T-helper 22 cell (primary cell): ENCODE measurements at regions not wholly inside any gene's neighbourhood (a gene's known extent, or its start where the extent isn't known, plus 50 kb on each side); places are given as distances from the start of the nearest gene placed in this dataset.
"Not testable (repeated sequence)": the region's sequence is repeated elsewhere in the genome, so short reads cannot be mapped to it uniquely, and the experiment has no call there.

ENCODE experiments used
- DNase-seq: peaks from one replicate; pipeline ENCODE4 v3.0.0-alpha.2; 2020; ENCODE audit warnings: low read depth

DNA sequence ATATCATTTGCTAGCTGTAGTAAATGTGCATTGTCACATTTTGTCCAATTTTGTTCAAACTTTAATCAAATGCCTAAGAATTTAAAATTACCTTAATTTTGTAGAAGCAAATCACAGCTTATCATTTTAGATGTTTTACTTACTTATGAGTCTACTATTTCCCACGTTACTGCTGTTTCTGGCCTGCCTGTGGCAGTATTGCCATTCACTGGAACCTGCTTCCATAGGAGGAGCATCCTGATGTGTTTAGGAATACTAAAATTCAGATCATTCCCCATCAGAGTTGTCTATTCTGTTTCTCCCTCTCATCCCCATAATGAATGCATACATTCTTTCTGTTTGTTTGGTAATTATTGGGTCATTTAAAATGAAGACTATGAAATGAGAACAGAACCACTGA is 119.5 kb upstream of the SNRPN start:
- DNase-seq: no peak

DNA sequence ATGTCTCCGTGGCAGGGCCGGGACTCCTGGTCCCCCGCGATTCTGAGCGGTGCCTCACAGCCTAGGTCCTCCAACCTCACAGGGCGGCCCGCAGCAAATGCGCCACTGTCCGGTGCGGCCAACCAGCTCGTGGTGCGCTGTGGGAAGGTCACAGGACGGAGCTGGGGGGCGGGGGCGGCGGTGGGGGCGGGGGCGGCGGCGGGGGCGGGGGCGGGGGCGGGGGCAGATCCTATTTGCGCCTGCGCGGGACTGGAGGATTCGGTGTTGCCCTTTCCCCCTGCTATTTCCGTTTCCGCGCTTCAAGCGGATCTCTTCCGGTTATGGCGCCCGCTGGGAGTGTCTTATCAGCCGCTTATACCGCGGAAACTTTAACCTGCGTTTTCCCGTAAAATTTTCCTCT is 106.7 kb upstream of the SNRPN start:
- no peak for DNase-seq

DNA sequence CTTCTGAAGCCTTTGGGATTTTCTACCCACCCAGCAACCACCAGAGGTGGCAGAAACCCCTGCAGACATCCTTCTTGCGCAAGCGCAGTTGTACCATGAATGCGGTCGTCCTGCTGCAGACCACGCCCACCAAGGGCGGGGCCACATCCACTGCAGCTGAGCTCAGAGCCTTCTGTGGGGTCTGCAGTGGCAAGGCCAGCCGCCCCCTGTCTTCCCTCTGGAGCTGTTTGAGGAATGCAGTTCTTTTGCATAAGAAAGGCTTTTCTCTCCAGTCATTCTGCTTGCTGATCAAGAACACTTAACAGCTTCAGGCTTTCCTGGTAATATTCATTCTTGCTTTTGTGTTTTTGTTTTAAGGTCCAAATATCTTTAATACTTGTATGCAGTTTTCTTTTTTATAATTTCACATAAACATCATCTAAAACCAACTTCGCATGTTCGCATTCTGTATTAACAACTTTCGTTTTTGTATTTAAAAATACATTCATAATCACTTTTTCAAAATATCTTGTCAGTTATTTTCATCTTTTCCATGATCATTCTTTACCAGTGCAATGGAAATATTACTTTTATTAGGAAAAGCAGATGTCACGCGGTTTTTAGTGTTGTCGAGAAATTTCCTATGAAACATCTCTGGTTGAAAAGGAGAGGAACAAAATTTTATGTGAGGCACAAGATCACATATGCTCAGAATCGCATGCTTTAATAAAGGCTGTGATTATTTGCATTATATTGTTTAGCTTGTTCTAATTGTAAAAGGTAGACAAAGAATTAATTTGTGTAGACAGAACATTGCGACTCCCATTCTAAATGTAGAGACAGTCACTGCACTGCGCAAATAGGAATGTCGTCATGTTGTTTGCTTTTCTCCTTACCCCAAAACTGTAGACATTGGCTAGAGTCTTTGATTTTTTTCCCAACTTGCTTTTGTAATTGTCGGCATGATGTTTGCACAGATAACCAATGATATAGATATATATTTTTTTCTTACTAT is 98.1 kb upstream of the SNRPN start:
- no peak for DNase-seq

DNA sequence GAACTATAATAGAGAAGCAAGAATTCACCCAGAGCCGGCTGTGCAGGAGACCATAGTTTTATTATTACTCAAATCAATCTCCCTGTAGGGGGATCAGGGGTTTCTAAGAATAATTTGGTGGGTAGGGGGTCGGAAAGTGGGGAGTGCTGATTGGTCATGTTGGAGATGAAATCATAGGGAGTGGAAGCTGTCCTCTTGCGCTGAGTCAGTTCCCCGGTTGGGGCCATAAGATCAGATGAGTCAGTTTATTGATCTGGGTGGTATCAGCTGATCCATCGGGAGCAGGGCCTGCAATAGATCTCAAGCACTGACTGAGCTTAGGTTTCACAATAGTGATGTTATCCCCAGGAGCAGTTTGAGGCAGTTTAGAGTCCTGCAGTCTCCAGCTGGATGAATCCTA is 97.0 kb upstream of the SNRPN start:
- no peak for DNase-seq

DNA sequence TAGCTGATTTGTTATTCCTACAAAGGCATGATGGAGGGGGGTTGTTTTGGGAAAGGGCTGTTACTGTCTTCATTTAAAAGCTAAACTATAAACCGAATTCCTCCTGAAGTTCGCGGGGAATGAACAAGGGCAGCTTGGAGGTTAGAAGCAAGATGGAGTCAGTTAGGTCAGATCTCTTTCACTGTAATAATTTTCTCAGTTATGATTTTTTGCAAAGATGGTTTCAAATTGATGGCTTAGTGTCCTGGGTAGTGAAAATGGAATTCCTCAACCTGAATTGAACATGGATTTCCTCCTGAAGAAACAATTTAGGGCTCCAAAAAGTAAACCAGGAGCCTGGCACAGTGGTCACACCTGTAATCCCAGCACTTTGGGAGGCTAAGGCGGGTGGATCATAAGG is 96.6 kb upstream of the SNRPN start:
- not testable (repeated sequence) for DNase-seq

DNA sequence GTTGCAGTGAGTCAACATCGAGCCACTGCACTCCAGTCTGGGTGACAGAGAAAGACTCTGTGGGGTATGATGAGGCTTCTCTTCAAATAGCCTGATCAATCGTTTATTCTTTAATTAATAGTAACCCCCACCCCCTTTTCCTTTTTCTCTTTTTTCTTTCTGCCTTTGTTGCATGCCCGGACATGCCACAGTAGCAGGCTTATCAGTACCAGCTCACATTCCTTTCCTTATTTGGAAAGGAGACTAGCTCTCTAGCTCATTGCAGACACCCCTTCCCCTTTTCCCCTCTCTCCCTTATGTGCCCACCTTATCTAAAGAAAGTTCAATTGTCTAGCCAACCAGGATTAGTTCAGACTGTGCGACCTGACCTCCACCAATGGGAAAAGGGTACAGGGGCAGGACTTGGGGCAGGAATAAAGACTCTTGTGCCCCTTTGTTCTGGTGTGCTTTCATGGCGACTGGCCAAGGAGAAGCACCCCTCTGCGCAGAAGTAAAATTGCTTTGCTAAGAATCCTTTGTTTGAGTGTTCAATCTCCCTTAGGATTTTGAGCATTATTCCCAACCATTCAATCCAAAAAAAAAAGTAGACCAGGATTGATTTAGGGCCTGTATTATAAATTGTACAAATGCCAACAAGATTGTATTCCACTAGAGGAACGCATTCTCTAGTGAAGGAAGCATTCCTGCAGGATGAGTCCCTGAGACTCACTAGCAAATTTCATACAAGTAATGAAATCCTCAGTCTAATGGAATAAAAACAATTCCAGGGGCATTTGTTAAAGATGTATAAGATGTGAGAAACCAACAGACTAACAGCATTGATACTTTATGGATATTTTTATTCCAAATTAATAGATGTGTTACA is 95.8 kb upstream of the SNRPN start:
- DNase-seq: no peak

DNA sequence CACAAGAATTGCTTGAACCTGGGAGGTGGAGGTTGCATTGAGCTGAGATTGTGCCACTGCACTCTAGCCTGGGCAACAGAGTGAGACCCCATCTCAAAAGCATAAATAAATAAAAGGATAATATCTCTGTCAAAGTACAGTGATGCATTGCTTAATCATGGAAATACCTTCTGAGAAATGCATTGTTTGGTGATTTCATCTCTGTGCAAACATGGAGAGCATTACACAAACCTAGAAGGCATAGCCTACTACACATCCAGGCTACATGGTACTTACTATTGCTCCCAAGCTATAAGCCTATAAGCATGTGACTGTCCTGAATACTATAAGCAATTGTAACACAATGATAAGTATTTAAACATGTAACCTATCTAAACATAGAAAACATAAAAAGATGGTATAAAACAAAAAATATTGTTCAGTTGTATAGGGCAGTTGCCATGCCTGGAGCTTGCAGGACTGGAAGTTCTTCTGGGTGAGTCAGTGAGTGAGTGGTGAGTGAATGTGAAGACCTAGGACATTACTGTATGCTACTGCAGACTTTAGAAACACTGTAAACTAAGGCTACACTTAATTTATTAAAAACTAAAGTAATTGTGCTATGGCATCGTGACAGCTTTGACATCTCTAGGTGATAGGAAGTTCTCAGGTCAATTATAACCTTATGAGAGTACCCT is 93.6 kb upstream of the SNRPN start:
- no peak for DNase-seq

DNA sequence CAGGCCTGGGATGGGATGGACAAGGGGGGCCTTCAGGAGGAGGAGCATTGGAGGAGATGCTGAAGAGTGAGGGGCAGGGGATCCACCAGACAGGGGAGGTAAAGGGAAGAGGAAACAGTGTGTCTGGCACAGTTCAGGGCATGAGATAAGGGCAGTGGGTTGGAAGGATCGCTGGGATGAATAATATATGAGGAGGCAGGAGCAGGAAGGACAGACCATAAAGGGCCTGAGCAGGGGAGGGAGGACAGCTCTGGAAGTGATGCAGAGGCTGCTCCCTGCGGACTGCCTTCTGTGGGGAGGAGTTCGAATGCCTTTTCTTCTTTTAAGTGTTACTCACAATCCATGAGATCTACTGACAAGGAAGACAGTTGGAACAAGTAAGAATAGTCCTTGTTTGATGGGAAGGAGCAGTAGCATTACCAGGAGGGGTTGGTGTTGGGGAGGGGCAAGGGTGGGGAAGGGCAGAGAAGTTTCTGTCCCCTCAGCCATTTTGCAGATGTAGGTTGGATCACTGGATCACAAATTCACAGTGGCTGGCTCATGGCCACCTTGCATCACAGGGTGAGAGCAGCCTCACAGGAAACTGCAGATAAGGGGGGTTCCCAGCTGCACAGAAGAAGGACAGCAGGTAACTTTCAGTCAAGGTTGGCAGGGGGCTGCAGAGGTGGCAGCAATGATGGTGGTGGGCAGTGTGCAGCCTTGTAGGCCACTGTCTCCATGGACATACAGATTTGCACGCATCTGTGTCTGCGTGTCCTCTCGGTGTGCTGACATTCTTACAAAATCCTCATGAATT is 91.9 kb upstream of the SNRPN start:
- DNase-seq: no peak

DNA sequence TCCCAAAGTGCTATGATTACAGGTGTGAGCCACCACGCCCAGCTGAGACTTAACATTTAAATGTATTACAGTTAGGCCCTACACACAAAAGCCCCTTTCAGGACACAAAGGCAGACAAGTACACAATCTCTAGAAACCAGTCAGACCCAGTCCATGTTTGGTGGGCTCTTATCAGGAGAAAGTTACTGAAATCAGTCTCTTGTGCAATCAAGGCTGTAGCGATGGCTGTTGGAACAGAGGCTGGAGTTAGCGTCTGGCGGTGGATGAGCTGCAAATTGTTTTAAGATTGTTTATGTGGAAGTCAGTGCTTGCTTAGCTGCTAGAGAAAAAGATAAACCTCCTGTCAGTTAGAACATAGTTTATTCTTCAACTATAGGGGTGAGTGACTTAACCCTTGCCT is 89.5 kb upstream of the SNRPN start:
- no peak for DNase-seq

DNA sequence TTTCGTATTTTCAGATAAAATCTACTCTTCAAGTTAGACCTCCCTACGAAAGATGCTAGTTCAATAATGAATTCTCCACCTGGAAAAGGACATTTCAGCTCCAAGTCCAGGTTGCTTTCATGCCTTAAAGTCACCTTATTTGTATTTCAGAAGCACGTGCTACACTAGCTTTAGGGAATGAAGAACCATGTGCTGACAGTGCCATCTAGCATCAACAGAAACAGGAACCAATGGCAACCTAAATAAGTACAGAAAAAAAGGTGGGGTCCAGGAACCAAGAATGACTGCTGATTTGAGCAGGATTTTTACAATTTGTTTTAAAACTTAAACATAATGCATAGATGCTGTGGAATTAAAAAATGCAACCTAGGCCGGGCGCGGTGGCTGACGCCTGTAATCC is 77.6 kb upstream of the SNRPN start:
- DNase-seq: no peak

DNA sequence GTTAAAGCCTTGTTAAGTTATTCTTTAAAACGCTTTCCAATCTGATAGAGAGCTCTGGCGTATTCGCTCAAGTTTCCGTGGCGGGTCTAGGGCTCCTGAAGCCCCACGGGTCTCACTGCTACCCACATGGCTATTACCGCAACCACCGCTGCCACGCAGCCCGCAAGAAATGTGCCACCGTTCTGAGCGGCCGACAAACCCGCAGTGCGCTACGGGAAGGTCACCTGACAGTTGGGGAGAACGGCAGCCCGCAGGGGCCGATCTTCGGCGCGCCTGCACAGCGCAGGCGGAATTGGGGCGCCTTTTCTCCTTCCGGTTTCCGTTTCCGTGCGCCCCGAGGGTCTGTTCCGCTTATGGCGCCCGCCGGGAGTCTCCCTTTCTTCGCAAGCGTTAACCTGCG is 76.6 kb upstream of the SNRPN start:
- no peak for DNase-seq

DNA sequence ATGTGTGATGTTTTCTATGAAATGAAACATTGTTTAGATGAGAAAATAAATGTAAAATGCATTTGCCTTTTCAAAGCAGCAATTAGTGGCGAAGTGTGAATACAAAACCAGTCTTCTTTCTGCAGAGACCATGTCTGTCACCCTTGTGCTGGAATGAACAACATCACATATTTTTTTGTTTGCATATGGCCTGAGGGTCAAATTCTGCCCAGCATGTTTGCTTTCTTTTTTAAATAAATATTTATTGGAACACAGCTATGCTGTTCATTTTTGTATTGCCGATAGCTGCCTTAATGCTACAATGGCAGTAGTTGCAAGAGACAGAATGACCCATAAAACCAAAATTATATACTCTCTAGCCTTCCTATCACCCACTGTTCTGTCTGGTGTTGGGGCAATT is 75.3 kb upstream of the SNRPN start:
- no peak for DNase-seq

DNA sequence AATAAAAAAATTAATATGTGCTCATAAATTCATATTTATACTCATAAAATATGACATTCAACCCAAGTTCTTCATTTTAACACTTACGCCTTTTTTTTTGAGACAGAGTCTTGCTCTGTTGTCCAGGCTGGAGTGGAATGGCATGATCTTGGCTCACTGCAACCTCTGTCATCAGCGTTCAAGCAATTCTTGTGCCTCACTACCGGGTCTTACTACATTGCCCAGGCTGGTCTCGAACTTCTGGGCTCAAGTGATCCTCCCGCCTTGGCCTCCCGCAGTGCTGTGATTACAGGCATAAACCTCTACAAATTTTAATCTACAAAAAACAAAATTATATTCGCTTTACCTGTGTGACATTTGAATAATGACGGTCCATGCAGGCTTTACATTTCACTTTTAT is 74.1 kb upstream of the SNRPN start:
- no peak for DNase-seq

DNA sequence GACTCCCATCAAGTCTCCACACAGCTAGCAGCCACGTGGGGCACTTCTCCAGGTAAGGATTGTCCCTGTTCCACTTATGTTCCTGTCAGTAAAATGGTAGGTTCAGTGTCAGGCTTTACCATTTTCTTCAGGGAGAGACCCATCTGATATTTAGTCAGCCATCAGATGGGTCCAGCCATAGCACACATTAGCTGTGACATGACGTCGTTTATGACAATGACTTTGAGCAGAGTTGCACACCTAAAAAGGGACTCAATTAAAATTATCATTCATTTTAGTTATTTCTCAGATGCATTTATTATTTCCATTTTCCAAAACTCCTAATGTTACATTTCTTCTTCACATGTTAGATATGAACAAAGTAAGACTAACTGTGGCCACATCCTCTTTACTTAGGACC is 68.2 kb upstream of the SNRPN start:
- no peak for DNase-seq

DNA sequence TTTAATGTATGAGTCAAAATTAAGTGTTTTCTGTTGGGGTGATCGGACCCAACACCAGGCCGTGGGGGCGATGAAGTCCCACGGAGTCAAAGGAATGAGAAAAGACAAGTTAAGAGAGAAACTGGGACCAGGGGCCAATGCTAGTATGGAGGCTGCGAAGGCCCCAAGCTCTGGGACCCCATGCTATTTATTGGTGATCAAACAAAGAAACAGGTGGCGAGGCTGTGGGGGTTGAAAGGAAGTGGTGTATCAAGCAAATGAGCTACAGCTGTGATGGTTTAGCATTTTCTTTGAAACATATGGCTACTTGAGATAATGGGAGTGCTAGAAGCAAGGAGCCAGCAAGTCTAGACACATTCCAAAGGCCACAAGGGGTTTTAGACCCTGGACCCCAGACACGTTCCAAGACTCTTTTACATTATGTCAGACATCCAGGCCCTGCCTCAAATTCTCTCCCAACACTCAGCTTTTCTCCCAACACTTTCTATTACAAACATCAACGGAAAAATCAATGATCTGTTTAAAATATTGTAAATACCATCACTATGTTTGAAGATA is 56.0 kb upstream of the SNRPN start:
- no peak for DNase-seq

DNA sequence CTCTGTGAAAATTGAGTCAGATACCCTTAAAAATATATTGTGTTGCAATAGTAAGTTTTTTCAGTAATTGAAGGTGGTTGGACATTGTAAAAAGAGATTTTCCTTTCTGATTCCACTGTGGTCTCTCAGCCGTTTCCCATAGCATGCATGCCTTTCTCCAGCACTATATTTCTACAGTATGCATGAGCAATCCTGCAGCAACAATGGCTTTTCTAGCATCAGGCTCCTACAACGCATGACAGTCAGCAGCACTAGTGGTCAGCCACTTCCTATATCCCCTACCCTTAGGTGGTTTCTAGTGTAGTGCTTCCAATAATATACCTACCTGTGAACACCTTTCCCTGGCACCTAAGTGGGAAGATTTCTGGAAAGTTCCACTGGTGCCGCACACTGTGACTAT is 55.4 kb upstream of the SNRPN start:
- DNase-seq: no peak

DNA sequence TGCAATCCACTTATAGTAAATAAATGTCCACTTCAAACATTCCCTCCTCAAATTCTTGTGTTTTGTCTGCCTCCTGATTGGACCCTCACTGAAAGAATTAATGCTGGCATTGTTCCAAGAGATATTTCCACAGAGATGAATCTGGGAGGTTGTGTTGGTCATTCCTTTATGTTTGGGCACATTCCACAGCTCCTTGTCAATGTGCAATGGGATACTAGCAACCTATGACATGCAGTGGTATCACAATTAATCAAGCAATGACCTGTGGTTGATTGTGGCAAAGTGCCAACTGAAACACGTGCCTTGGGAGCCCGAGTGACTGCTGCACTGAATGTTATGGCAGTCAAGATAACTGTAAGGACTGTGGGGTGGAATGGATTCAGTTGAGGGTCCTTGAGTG is 55.0 kb upstream of the SNRPN start:
- DNase-seq: no peak

DNA sequence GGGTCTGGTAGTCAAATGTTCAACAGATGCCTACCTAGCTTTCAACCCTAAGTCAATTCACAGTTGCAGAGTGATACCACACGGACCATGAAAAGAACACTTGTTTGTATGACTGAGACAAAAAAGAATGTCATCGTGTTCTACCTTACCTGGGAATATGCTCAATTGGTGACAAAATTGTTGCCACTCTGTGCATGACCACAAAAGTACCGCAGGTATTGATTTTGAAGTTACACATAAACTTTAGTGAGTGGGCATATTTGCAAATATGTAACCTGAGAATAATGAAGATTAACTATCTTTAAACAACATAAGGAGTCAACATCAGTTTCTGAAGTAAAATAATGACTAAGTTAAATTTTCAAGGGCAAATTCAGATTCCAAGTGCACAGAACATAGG is 53.4 kb upstream of the SNRPN start:
- no peak for DNase-seq
